Endodermal cell (in vitro differentiated cells): ENCODE measurements at regions not wholly inside any gene's neighbourhood (a gene's known extent, or its start where the extent isn't known, plus 50 kb on each side); places are given as distances from the start of the nearest gene placed in this dataset.
A peak's percentile ranks its signal among the peaks of the same experiment; 100 is the strongest.

Experiments used
- DNase-seq: peaks from one replicate; pipeline ENCODE4 v3.0.0-alpha.2; 2017
- H3K27ac ChIP-seq: 2 replicates; pipeline ENCODE4 v1.5.1; 2013; ENCODE audit warnings: mild to moderate bottlenecking, low read depth, low read length, moderate library complexity
- H3K27me3 ChIP-seq: 2 replicates; pipeline ENCODE4 v1.6.1; 2013; ENCODE audit warnings: mild to moderate bottlenecking, low read length, moderate library complexity; ENCODE audit not compliant: insufficient read depth, control insufficient read depth, poor library complexity, severe bottlenecking
- H3K36me3 ChIP-seq: 2 replicates; pipeline ENCODE4 v1.7.0; 2013; ENCODE audit warnings: mild to moderate bottlenecking, low read length, moderate library complexity; ENCODE audit not compliant: control insufficient read depth, insufficient read depth
- H3K4me1 ChIP-seq: one replicate; pipeline ENCODE4 v1.7.0; 2013; ENCODE audit warnings: low read length; ENCODE audit not compliant: control insufficient read depth, insufficient read depth
- H3K4me3 ChIP-seq: 2 replicates; pipeline ENCODE4 v1.5.1; 2013; ENCODE audit warnings: mild to moderate bottlenecking, low read length, moderate library complexity
- H3K9ac ChIP-seq: 2 replicates; pipeline ENCODE4 v1.6.1; 2013; ENCODE audit warnings: mild to moderate bottlenecking, low read length, moderate library complexity; ENCODE audit not compliant: poor library complexity, severe bottlenecking; ENCODE audit errors: extremely low read depth
- H3K9me3 ChIP-seq: 2 replicates; pipeline ENCODE4 v1.6.1; 2013; ENCODE audit warnings: mild to moderate bottlenecking, low read length, moderate library complexity; ENCODE audit not compliant: control insufficient read depth
- H3K27ac Mint-ChIP-seq: 2 replicates; pipeline ENCODE4 v1.8.0; 2020; ENCODE audit warnings: mixed read lengths
- H3K27me3 Mint-ChIP-seq: 2 replicates; pipeline ENCODE4 v1.8.0; 2021; ENCODE audit warnings: mild to moderate bottlenecking, mixed read lengths; ENCODE audit not compliant: insufficient read depth
- H3K36me3 Mint-ChIP-seq: 2 replicates; pipeline ENCODE4 v1.8.0; 2020; ENCODE audit warnings: low read depth, mixed read lengths
- H3K4me1 Mint-ChIP-seq: 2 replicates; pipeline ENCODE4 v1.8.0; 2020; ENCODE audit warnings: mixed read lengths
- H3K4me3 Mint-ChIP-seq: 2 replicates; pipeline ENCODE4 v1.8.0; 2020; ENCODE audit warnings: mild to moderate bottlenecking, moderate library complexity, mixed read lengths
- H3K9me3 Mint-ChIP-seq: 2 replicates; pipeline ENCODE4 v1.8.0; 2020; ENCODE audit warnings: mild to moderate bottlenecking, mixed read lengths
- WGBS, 2 experiments: methylation state at CpG; one replicate each; pipeline versions ENCODE4 v1.1.5 to v1.1.7; 2013; ENCODE audit warnings: missing lambda C conversion rate in 2 of 2, mixed read lengths in 1 of 2; ENCODE audit not compliant: insufficient coverage in 1 of 2, insufficient read length in 1 of 2; 5-methylcytosine and 5-hydroxymethylcytosine counted together
- TF ChIP-seq, protein P1 (sequence below): fragments of 200-600 bp; sonication (generic); conservative IDR thresholded peaks from 2 replicates; pipeline ENCODE4 v1.5.0; 2021; ENCODE audit warnings: antibody characterized with exemption, mild to moderate bottlenecking

DNA sequence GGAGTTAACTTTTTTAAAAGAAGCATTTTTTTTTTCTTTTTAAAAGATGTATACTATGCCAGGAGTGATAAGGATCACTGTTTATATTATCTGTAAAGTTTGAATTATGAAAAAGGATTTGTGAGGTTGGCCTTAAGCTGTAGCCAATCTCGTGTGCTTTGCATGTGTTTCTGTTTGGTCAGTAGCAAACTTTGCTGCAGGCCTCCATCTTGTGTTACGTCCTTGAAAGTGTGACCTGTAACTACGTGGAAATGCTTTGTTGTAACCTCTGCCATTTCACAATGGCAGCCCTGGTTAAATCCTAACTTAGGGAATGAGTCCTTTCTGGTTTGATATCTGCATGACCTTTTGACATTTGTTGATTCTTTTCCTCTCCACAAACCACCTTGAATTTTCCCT is 1345.6 kb downstream of the NSUN3 start:
- Histone ChIP-seq H3K4me3 (no peak overlapping the region), H3K27me3 (no peaks in the 10 kb centered on the region), H3K36me3 (no peaks in the 10 kb centered on the region), H3K9ac (no peak overlapping the region), H3K4me1 (no peaks in the 10 kb centered on the region), H3K27ac (no peak overlapping the region), H3K9me3 (peaks cover 8% of the 10 kb centered on the region)
- Mint-ChIP-seq H3K4me1 (peaks cover 18% of the 10 kb centered on the region), H3K27me3 (no peaks in the 10 kb centered on the region), H3K4me3 (no peak overlapping the region), H3K9me3 (peaks cover 15% of the 10 kb centered on the region), H3K36me3 (no peaks in the 10 kb centered on the region), H3K27ac (peak overlapping the region; percentile 20)
- no peak for DNase-seq
- TF ChIP-seq, protein P1, sequence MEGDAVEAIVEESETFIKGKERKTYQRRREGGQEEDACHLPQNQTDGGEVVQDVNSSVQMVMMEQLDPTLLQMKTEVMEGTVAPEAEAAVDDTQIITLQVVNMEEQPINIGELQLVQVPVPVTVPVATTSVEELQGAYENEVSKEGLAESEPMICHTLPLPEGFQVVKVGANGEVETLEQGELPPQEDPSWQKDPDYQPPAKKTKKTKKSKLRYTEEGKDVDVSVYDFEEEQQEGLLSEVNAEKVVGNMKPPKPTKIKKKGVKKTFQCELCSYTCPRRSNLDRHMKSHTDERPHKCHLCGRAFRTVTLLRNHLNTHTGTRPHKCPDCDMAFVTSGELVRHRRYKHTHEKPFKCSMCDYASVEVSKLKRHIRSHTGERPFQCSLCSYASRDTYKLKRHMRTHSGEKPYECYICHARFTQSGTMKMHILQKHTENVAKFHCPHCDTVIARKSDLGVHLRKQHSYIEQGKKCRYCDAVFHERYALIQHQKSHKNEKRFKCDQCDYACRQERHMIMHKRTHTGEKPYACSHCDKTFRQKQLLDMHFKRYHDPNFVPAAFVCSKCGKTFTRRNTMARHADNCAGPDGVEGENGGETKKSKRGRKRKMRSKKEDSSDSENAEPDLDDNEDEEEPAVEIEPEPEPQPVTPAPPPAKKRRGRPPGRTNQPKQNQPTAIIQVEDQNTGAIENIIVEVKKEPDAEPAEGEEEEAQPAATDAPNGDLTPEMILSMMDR: no peak
- WGBS, 2 experiments: 52 to 72% methylated on average over 3 of the region's 3 CpGs

DNA sequence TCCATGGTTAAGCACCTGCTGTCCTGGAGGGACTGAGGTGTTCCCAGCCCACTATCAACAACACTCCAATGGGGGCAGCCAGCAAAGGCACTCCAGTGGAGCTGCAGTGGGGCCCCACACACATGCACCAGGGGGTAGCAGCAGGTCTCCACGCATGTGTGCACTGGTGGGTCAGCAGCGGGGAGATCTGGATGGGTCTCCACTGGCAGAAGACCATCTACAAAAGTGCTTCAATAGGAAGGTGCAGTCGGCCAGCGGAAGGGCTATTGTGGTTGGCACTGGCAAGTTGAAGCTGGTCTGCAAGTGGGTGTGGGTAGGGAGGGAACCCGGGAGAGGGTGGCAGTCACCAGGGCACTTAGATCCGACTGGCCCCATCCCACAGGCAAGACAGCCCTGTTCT is 1355.4 kb downstream of the NSUN3 start:
- no peaks in the 10 kb centered on the region for H3K36me3 Mint-ChIP-seq
- H3K4me3 Mint-ChIP-seq: no peak overlapping the region
- no peak overlapping the region for H3K27ac ChIP-seq
- no peak for DNase-seq
- no peaks in the 10 kb centered on the region for H3K27me3 Mint-ChIP-seq
- H3K27me3 ChIP-seq: no peaks in the 10 kb centered on the region
- no peak overlapping the region for H3K4me3 ChIP-seq
- peaks cover 15% of the 10 kb centered on the region for H3K9me3 Mint-ChIP-seq
- peaks cover 8% of the 10 kb centered on the region for H3K9me3 ChIP-seq
- H3K36me3 ChIP-seq: no peaks in the 10 kb centered on the region
- H3K9ac ChIP-seq: no peak overlapping the region
- no peaks in the 10 kb centered on the region for H3K4me1 Mint-ChIP-seq
- H3K27ac Mint-ChIP-seq: no peak overlapping the region
- TF ChIP-seq, protein P1: no peak
- WGBS, 2 experiments: 92 to 100% methylated on average over 3 to 6 of the region's 6 CpGs
- H3K4me1 ChIP-seq: no peaks in the 10 kb centered on the region

DNA sequence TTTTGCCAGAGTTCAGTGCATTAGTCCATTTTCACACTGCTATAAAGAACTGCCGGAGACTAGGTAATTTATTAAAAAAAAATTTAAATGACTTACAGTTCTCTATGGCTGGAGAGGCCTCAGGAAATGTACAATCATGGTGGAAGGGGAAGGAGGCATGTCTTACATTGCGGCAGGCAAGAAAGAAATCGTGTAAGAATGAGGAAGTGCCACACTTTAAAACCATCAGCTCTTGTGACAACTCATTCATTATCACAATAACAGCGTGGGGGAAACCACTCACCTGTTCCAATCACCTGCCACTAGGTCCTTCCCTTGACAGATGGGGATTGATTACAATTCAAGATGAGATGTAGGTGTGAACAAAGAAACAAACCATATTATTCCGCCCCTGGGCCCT is 1361.4 kb downstream of the NSUN3 start:
- no peak for DNase-seq
- TF ChIP-seq, protein P1: no peak
- no peaks in the 10 kb centered on the region for H3K36me3 ChIP-seq
- no peak overlapping the region for H3K4me3 ChIP-seq
- H3K27me3 Mint-ChIP-seq: no peaks in the 10 kb centered on the region
- H3K4me3 Mint-ChIP-seq: no peak overlapping the region
- H3K9me3 Mint-ChIP-seq: no peaks in the 10 kb centered on the region
- H3K4me1 ChIP-seq: no peaks in the 10 kb centered on the region
- H3K9ac ChIP-seq: no peak overlapping the region
- no peaks in the 10 kb centered on the region for H3K4me1 Mint-ChIP-seq
- WGBS, 2 experiments: 96 to 100% methylated on average over 1 to 5 of the region's 5 CpGs
- no peaks in the 10 kb centered on the region for H3K27me3 ChIP-seq
- H3K27ac Mint-ChIP-seq: no peak overlapping the region
- no peaks in the 10 kb centered on the region for H3K36me3 Mint-ChIP-seq
- H3K9me3 ChIP-seq: no peaks in the 10 kb centered on the region
- H3K27ac ChIP-seq: no peak overlapping the region
